ENCODE measurements at regions not wholly inside any gene's neighbourhood (a gene's known extent, or its start where the extent isn't known, plus 50 kb on each side); places are given as distances from the start of the nearest gene placed in this dataset.

- no peak for DNase-seq
- no peak for TF ChIP-seq CTCF (IDR thresholded peaks at IDR 0.05)
- no peak for TF ChIP-seq POLR2A (IDR thresholded peaks at IDR 0.05)
- intact Hi-C loops (cut with DNase I) = no loop called here
- Histone ChIP-seq H3K4me1 (replicated peaks in 1 of 2) (no peaks in the 10 kb centered on the region), H3K27me3 (no peaks in the 10 kb centered on the region), H3K9me3 (replicated peaks in 1 of 3) (no peaks in the 10 kb centered on the region), H3K4me3 (no peak overlapping the region), H3K27ac (no peak overlapping the region), H3K36me3 (replicated peaks in 1 of 2) (no peaks in the 10 kb centered on the region)
- WGBS, 4 donors = 39 to 79% (median 50%) methylated on average over 3 of the region's 3 CpGs
These were observed 429.0 kb upstream of the POT1 start for GRCh38 chr7:125358551-125359167.

- intact Hi-C loops (cut with DNase I) = no loop called here
- Histone ChIP-seq H3K4me1 (replicated peaks in 1 of 2) (no peaks in the 10 kb centered on the region), H3K4me3 (no peak overlapping the region), H3K27me3 (no peaks in the 10 kb centered on the region), H3K9me3 (replicated peaks in 1 of 3) (no peaks in the 10 kb centered on the region), H3K36me3 (replicated peaks in 1 of 2) (no peaks in the 10 kb centered on the region), H3K27ac (no peak overlapping the region)
- DNase-seq = no peak
- 31 to 70% (median 51%) methylated on average over 1 of the region's 1 CpG for WGBS, 4 donors
- TF ChIP-seq CTCF (IDR thresholded peaks at IDR 0.05) (no peak), POLR2A (IDR thresholded peaks at IDR 0.05) (no peak)
These were observed 428.2 kb upstream of the POT1 start for GRCh38 chr7:125357676-125358455.

- no peak for DNase-seq
- Histone ChIP-seq H3K27ac (no peak overlapping the region), H3K4me1 (replicated peaks in 1 of 2) (no peaks in the 10 kb centered on the region), H3K9me3 (replicated peaks in 1 of 3) (no peaks in the 10 kb centered on the region), H3K36me3 (replicated peaks in 1 of 2) (no peaks in the 10 kb centered on the region), H3K27me3 (no peaks in the 10 kb centered on the region), H3K4me3 (no peak overlapping the region)
- 24 to 33% (median 28%) methylated on average over 6 of the region's 6 CpGs for WGBS, 4 donors
- intact Hi-C loops (cut with DNase I) = no loop called here
- TF ChIP-seq CTCF (IDR thresholded peaks at IDR 0.05) = no peak
- TF ChIP-seq POLR2A (IDR thresholded peaks at IDR 0.05) = no peak
These were observed 426.3 kb upstream of the POT1 start for GRCh38 chr7:125355899-125356298.

- no peaks in the 10 kb centered on the region for H3K4me1 ChIP-seq (replicated peaks in 1 of 2)
- no peak for DNase-seq
- intact Hi-C loops (cut with DNase I) = no loop called here
- TF ChIP-seq POLR2A (IDR thresholded peaks at IDR 0.05) (no peak), CTCF (IDR thresholded peaks at IDR 0.05) (no peak)
- H3K27ac ChIP-seq = no peak overlapping the region
- no peak overlapping the region for H3K4me3 ChIP-seq
- 53 to 65% (median 61%) methylated on average over 6 of the region's 6 CpGs for WGBS, 4 donors
- H3K9me3 ChIP-seq (replicated peaks in 1 of 3) = no peaks in the 10 kb centered on the region
- H3K36me3 ChIP-seq (replicated peaks in 1 of 2) = no peaks in the 10 kb centered on the region
- no peaks in the 10 kb centered on the region for H3K27me3 ChIP-seq
These were observed 417.6 kb upstream of the POT1 start for GRCh38 chr7:125347269-125347668.

Measured in adrenal gland (tissue), 9 donors.